ENCODE measurements at regions not wholly inside any gene's neighbourhood (a gene's known extent, or its start where the extent isn't known, plus 50 kb on each side); places are given as distances from the start of the nearest gene placed in this dataset.

DNA sequence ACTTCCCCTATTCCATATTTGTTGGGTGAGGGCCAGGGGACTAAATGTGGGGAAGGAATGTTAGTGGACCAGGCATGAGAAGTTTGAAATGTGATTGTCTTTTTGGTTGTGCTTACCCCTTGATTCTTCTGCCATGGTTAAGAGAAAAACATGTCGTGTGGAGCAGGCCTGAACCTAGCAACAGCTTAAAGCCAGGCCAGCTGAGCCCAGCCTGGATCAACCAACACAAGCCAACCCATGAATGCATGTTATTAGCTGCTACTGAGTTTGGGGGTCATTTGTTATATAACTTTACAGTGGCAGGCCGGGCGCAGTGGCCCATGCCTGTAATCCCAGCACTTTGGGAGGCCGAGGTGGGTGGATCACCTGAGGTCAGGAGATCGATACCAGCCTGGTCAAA, 52.4 kb upstream of the TRIO start:
- WGBS (ENCODE audit: insufficient coverage, insufficient read length), result no CpG with 5 or more reads among the region's 5 CpGs
- H3K4me1 ChIP-seq (ENCODE audit: control insufficient read depth, insufficient read depth, low read length), result no peaks in the 10 kb centered on the region
- no peak overlapping the region for H3K27ac ChIP-seq (ENCODE audit: low read length)
- no peaks in the 10 kb centered on the region for H3K9me3 ChIP-seq (ENCODE audit: control insufficient read depth, insufficient read depth, low read length)
- H3K27me3 ChIP-seq (ENCODE audit: control insufficient read depth, insufficient read depth, low read length), result no peaks in the 10 kb centered on the region
- H3K36me3 ChIP-seq (ENCODE audit: control insufficient read depth, insufficient read depth, low read length), result no peaks in the 10 kb centered on the region
- DNase-seq (ENCODE audit: low read depth, low spot score), result no peak
- H3K4me3 ChIP-seq (ENCODE audit: low read length), result no peak overlapping the region

DNA sequence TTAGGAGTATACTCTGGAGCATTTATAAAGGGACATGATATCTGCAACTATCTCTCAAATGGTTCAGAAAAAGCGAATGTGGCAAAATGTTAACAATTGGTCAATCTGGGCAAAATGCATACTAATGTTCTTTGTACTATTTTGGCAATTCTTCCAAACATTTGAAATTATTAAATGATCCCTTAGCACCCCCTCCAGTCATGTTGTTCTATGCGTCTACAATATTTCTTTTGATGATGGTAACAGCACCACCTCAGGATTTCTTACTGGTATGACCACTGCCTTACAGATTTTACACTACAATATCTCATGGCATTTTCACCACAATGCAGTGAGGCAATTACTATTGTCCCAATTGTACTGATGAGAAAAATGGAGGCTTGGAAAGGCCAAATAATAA, 52.9 kb upstream of the TRIO start:
- DNase-seq (ENCODE audit: low read depth, low spot score), result no peak

DNA sequence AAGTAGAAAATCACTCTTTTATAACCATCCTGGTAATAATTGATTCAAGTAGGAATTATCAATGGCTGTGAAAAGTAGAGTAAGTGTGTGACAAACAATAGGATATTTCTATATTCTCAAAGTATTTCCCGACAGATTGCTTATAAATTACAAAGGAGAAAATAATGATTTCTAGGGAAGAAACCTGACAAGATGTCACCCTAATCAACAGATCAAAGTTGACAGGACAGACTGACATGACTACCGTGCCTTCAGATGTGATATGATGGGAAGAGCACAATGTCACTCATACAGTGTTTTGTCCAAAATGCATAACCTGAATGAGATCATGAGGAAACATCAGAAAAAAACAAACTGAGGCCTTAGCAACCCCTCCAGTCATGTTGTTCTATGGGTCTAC, 53.9 kb upstream of the TRIO start:
- no CpG with 5 or more reads among the region's 2 CpGs for WGBS (ENCODE audit: insufficient coverage, insufficient read length)
- Histone ChIP-seq H3K27me3 (ENCODE audit: control insufficient read depth, insufficient read depth, low read length) (no peaks in the 10 kb centered on the region), H3K27ac (ENCODE audit: low read length) (no peak overlapping the region), H3K9me3 (ENCODE audit: control insufficient read depth, insufficient read depth, low read length) (no peaks in the 10 kb centered on the region), H3K4me1 (ENCODE audit: control insufficient read depth, insufficient read depth, low read length) (no peaks in the 10 kb centered on the region), H3K4me3 (ENCODE audit: low read length) (no peak overlapping the region), H3K36me3 (ENCODE audit: control insufficient read depth, insufficient read depth, low read length) (no peaks in the 10 kb centered on the region)
- DNase-seq (ENCODE audit: low read depth, low spot score), result no peak

More for the DNA sequence above, 52.9 kb upstream of the TRIO start:
- Histone ChIP-seq H3K27ac (ENCODE audit: low read length) (no peak overlapping the region), H3K4me3 (ENCODE audit: low read length) (no peak overlapping the region), H3K27me3 (ENCODE audit: control insufficient read depth, insufficient read depth, low read length) (no peaks in the 10 kb centered on the region), H3K4me1 (ENCODE audit: control insufficient read depth, insufficient read depth, low read length) (no peaks in the 10 kb centered on the region), H3K36me3 (ENCODE audit: control insufficient read depth, insufficient read depth, low read length) (no peaks in the 10 kb centered on the region), H3K9me3 (ENCODE audit: control insufficient read depth, insufficient read depth, low read length) (no peaks in the 10 kb centered on the region)
- no CpG with 5 or more reads among the region's 2 CpGs for WGBS (ENCODE audit: insufficient coverage, insufficient read length)

DNA sequence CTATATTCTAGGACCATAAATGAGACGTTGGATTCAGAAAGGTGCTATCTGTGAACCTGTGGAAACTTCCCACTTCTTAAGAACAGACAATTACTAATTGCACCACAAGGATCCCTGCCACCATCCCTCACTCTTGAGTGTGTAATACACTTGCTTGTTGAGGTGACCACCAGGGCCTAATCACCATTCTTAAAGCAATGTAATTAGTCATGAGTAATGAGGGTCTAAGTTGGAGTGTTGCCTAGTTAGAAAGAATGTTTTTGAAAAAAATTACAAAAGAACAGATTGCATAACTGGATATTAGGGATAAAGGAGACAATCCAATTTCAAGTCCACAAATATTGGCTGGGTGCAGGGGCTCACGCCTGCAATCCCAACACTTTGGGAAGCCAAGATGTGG, 56.9 kb upstream of the TRIO start:
- no peaks in the 10 kb centered on the region for H3K27me3 ChIP-seq (ENCODE audit: control insufficient read depth, insufficient read depth, low read length)
- DNase-seq (ENCODE audit: low read depth, low spot score), result no peak
- no peak overlapping the region for H3K27ac ChIP-seq (ENCODE audit: low read length)
- H3K36me3 ChIP-seq (ENCODE audit: control insufficient read depth, insufficient read depth, low read length), result no peaks in the 10 kb centered on the region
- H3K9me3 ChIP-seq (ENCODE audit: control insufficient read depth, insufficient read depth, low read length), result no peaks in the 10 kb centered on the region
- no peaks in the 10 kb centered on the region; the same call in 1 of the 2 replicates for H3K4me1 ChIP-seq (ENCODE audit: control insufficient read depth, insufficient read depth, low read length)
- no peak overlapping the region for H3K4me3 ChIP-seq (ENCODE audit: low read length)
- WGBS (ENCODE audit: insufficient coverage, insufficient read length), result no CpG with 5 or more reads among the region's 2 CpGs

DNA sequence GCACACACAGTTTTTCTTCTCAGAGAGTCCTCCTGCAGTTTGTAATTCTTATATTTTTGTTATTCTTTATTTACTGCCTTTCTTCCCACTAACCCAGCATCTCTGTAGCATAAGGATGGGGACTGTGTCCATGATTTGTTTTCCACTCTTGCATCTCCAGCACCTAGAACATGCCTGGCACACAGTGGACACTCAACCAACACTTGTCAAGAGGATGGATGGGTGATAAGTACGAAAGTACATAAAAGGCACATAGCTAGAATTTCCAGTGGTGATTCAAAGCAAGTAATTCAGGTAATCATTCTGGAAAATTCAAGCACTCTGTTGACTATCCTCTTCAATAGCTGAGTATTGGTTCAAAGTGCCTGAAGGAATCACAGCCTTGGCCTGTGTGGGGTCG, 60.2 kb upstream of the TRIO start:
- H3K27me3 ChIP-seq (ENCODE audit: control insufficient read depth, insufficient read depth, low read length), result no peaks in the 10 kb centered on the region
- no peak overlapping the region for H3K4me3 ChIP-seq (ENCODE audit: low read length)
- H3K36me3 ChIP-seq (ENCODE audit: control insufficient read depth, insufficient read depth, low read length), result no peaks in the 10 kb centered on the region
- no peaks in the 10 kb centered on the region; the same call in 1 of the 2 replicates for H3K4me1 ChIP-seq (ENCODE audit: control insufficient read depth, insufficient read depth, low read length)
- no peak for DNase-seq (ENCODE audit: low read depth, low spot score)
- no peaks in the 10 kb centered on the region for H3K9me3 ChIP-seq (ENCODE audit: control insufficient read depth, insufficient read depth, low read length)
- WGBS (ENCODE audit: insufficient coverage, insufficient read length), result no CpG with 5 or more reads among the region's 2 CpGs
- no peak overlapping the region for H3K27ac ChIP-seq (ENCODE audit: low read length)

DNA sequence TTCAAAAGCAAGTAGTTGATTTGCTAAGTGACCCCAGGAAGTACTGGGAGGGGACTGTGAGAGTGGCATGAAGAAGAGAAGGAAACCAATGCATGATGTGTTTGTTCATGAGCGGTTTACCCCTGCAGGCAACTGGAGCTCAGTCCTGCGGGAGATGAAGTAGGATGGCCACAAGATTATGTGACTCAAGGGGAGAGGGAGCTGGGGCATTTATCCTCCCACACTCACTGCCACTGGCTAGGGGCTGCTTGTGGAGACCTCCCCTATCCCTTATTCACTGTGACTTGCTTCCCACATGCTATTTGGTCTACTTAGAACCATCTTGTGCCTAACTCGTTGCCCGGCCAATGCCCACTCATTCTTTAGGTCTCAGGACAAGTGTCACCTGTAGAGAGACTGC, 60.6 kb upstream of the TRIO start:
- Histone ChIP-seq H3K36me3 (ENCODE audit: control insufficient read depth, insufficient read depth, low read length) (no peaks in the 10 kb centered on the region), H3K27me3 (ENCODE audit: control insufficient read depth, insufficient read depth, low read length) (no peaks in the 10 kb centered on the region), H3K27ac (ENCODE audit: low read length) (no peak overlapping the region), H3K9me3 (ENCODE audit: control insufficient read depth, insufficient read depth, low read length) (no peaks in the 10 kb centered on the region), H3K4me3 (ENCODE audit: low read length) (no peak overlapping the region), H3K4me1 (ENCODE audit: control insufficient read depth, insufficient read depth, low read length) (no peaks in the 10 kb centered on the region; the same call in 1 of the 2 replicates)
- no peak for DNase-seq (ENCODE audit: low read depth, low spot score)
- no CpG with 5 or more reads among the region's 4 CpGs for WGBS (ENCODE audit: insufficient coverage, insufficient read length)

DNA sequence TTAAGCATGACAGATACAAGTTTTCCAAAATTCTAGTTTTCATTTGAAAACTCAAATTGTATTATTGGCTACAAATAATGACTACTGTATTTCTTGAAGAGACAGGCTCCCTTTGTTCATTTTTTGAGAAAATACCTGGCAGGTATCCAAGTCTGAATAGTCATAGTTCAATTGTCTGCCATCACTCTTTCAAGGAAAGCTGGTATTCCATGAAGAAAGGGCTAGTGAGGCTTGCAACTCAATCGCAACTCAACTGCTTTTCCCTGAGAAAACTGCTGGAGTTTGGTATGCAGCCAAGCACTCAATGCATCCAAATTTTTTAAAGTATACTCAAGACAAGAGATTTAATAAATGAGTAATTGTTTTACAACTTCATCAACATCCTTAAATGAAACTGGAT, 61.4 kb upstream of the TRIO start:
- H3K36me3 ChIP-seq (ENCODE audit: control insufficient read depth, insufficient read depth, low read length), result no peaks in the 10 kb centered on the region
- no peaks in the 10 kb centered on the region; the same call in 1 of the 2 replicates for H3K4me1 ChIP-seq (ENCODE audit: control insufficient read depth, insufficient read depth, low read length)
- H3K9me3 ChIP-seq (ENCODE audit: control insufficient read depth, insufficient read depth, low read length), result no peaks in the 10 kb centered on the region
- H3K4me3 ChIP-seq (ENCODE audit: low read length), result no peak overlapping the region
- WGBS (ENCODE audit: insufficient coverage, insufficient read length), result no CpG with 5 or more reads among the region's 1 CpG
- no peaks in the 10 kb centered on the region for H3K27me3 ChIP-seq (ENCODE audit: control insufficient read depth, insufficient read depth, low read length)
- H3K27ac ChIP-seq (ENCODE audit: low read length), result no peak overlapping the region
- no peak for DNase-seq (ENCODE audit: low read depth, low spot score)

DNA sequence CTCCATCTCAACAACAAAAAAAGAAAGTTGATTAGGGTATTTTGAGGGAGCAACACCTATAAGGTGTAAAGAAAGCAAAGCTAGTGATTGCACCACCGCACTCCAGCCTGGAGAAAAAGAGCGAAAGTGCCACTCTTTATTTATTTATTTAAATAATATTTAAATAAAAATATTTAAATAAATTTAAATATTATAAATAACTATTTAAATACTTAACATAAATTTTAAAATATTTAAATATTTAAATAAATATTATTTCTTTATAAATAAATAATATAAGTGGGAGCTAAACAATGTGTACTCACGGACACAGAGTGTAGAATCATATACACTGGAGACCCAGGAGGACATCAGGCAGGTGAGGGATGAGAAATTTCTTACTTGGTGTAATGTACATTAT, 64.4 kb upstream of the TRIO start:
- no peaks in the 10 kb centered on the region for H3K9me3 ChIP-seq (ENCODE audit: control insufficient read depth, insufficient read depth, low read length)
- H3K27me3 ChIP-seq (ENCODE audit: control insufficient read depth, insufficient read depth, low read length), result no peaks in the 10 kb centered on the region
- no peaks in the 10 kb centered on the region; the same call in 1 of the 2 replicates for H3K4me1 ChIP-seq (ENCODE audit: control insufficient read depth, insufficient read depth, low read length)
- H3K4me3 ChIP-seq (ENCODE audit: low read length), result no peak overlapping the region
- WGBS (ENCODE audit: insufficient coverage, insufficient read length), result no CpG with 5 or more reads among the region's 3 CpGs
- DNase-seq (ENCODE audit: low read depth, low spot score), result no peak
- H3K36me3 ChIP-seq (ENCODE audit: control insufficient read depth, insufficient read depth, low read length), result no peaks in the 10 kb centered on the region
- H3K27ac ChIP-seq (ENCODE audit: low read length), result no peak overlapping the region

DNA sequence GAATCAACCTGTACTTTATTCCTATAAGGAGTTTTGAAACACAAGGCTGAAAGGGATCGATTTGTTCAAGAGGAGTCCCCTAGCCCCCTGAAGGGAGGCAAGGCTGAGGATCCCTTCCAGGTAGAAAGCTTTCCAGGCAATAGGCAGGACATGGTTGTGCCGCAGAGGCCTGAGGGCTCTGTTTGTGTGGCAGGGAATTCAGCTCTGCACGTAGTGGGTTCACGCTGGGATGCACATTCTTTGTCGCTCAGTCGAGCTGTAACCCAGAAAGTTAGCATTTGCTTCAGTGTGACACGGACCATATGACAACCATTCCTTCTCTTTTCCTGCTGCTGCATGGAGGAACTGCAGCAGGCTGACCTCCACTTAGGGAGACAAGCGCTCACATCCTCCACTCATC, 65.6 kb upstream of the TRIO start:
- Histone ChIP-seq H3K36me3 (ENCODE audit: control insufficient read depth, insufficient read depth, low read length) (no peaks in the 10 kb centered on the region), H3K27ac (ENCODE audit: low read length) (no peak overlapping the region), H3K27me3 (ENCODE audit: control insufficient read depth, insufficient read depth, low read length) (no peaks in the 10 kb centered on the region), H3K4me1 (ENCODE audit: control insufficient read depth, insufficient read depth, low read length) (no peaks in the 10 kb centered on the region; the same call in 1 of the 2 replicates), H3K9me3 (ENCODE audit: control insufficient read depth, insufficient read depth, low read length) (no peaks in the 10 kb centered on the region), H3K4me3 (ENCODE audit: low read length) (no peak overlapping the region)
- DNase-seq (ENCODE audit: low read depth, low spot score), result no peak
- no CpG with 5 or more reads among the region's 8 CpGs for WGBS (ENCODE audit: insufficient coverage, insufficient read length)

DNA sequence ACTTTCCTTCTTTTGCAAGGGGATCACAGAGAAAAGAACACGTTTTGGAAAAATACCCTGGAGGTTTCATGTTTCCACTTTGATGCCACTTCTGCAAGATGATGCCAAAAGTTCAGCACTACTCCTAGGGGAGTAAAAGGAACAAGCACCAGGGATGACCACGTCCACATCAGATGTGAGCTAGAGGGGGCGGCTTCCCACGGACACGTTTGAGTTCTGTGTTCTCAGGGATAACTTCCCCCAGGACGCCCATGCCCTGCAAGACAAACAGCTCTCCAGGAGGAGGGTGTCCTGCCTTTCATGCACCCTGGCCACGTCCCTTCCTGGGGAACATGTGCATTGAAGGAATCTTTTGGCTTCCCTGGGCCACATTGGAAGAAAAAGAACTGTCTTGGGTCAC, 66.6 kb upstream of the TRIO start:
- Histone ChIP-seq H3K9me3 (ENCODE audit: control insufficient read depth, insufficient read depth, low read length) (no peaks in the 10 kb centered on the region), H3K27ac (ENCODE audit: low read length) (no peak overlapping the region), H3K4me3 (ENCODE audit: low read length) (no peak overlapping the region), H3K27me3 (ENCODE audit: control insufficient read depth, insufficient read depth, low read length) (no peaks in the 10 kb centered on the region), H3K36me3 (ENCODE audit: control insufficient read depth, insufficient read depth, low read length) (no peaks in the 10 kb centered on the region), H3K4me1 (ENCODE audit: control insufficient read depth, insufficient read depth, low read length) (no peaks in the 10 kb centered on the region)
- WGBS (ENCODE audit: insufficient coverage, insufficient read length), result no CpG with 5 or more reads among the region's 7 CpGs
- no peak for DNase-seq (ENCODE audit: low read depth, low spot score)

DNA sequence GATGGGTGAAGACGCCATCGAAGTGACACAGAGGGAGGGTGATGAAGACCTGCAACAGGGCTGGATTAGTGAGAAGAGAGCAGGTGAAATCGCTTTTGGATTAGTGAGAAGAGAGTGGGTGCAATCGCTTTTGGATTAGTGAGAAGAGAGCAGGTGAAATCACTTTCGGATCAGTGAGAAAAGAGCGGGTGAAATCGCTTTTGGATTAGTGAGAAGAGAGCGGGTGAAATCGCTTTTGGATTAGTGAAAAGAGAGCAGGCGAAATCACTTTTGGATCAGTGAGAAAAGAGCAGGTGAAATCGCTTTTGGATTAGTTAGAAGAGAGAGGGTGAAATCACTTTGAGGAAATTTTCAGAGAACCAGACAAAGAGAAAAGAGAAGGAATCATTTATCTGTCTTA, 67.2 kb upstream of the TRIO start:
- H3K4me1 ChIP-seq (ENCODE audit: control insufficient read depth, insufficient read depth, low read length), result no peaks in the 10 kb centered on the region
- H3K4me3 ChIP-seq (ENCODE audit: low read length), result no peak overlapping the region
- no peaks in the 10 kb centered on the region for H3K27me3 ChIP-seq (ENCODE audit: control insufficient read depth, insufficient read depth, low read length)
- WGBS (ENCODE audit: insufficient coverage, insufficient read length), result no CpG with 5 or more reads among the region's 11 CpGs
- H3K36me3 ChIP-seq (ENCODE audit: control insufficient read depth, insufficient read depth, low read length), result no peaks in the 10 kb centered on the region
- no peaks in the 10 kb centered on the region for H3K9me3 ChIP-seq (ENCODE audit: control insufficient read depth, insufficient read depth, low read length)
- H3K27ac ChIP-seq (ENCODE audit: low read length), result no peak overlapping the region
- DNase-seq (ENCODE audit: low read depth, low spot score), result no peak

Data from iPS DF 6.9 (cell line).